ENCODE measurements at regions not wholly inside any gene's neighbourhood (a gene's known extent, or its start where the extent isn't known, plus 50 kb on each side); places are given as distances from the start of the nearest gene placed in this dataset.
A peak's percentile ranks its signal among the peaks of the same experiment; 100 is the strongest.

DNA sequence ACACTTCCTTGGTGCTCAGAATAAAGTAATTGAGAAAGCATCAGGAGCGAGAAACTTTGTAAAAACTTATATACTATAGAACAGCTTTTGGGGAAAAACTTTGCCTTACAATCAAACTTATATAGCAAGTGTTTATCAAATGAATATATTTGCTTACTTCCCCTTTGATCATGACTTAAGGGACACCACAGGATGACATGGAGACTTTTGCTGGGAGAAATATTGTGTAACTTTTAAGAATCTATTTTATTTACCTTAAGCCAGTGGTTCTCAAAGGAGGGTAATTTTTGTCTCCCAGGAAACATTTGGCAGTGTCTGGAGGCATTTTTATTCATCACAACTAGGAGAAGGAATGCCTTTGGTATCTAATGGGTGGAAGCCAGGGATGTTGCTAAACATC, 173.8 kb upstream of the HABP2 start:
- H3K27me3 Mint-ChIP-seq (ENCODE audit: low read depth), result no peaks in the 10 kb centered on the region
- H3K27ac Mint-ChIP-seq (ENCODE audit: unreplicated experiment), result peak overlapping the region; percentile 58
- no peak for DNase-seq (ENCODE audit: low spot score)
- H3K36me3 Mint-ChIP-seq (ENCODE audit: low read depth), result no peaks in the 10 kb centered on the region
- H3K9me3 Mint-ChIP-seq (ENCODE audit: low read depth), result no peaks in the 10 kb centered on the region
- peaks cover 55% of the 10 kb centered on the region for H3K4me1 Mint-ChIP-seq (ENCODE audit: low read depth)
- TF ChIP-seq, protein P1, sequence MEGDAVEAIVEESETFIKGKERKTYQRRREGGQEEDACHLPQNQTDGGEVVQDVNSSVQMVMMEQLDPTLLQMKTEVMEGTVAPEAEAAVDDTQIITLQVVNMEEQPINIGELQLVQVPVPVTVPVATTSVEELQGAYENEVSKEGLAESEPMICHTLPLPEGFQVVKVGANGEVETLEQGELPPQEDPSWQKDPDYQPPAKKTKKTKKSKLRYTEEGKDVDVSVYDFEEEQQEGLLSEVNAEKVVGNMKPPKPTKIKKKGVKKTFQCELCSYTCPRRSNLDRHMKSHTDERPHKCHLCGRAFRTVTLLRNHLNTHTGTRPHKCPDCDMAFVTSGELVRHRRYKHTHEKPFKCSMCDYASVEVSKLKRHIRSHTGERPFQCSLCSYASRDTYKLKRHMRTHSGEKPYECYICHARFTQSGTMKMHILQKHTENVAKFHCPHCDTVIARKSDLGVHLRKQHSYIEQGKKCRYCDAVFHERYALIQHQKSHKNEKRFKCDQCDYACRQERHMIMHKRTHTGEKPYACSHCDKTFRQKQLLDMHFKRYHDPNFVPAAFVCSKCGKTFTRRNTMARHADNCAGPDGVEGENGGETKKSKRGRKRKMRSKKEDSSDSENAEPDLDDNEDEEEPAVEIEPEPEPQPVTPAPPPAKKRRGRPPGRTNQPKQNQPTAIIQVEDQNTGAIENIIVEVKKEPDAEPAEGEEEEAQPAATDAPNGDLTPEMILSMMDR (IDR thresholded peaks at IDR 0.05), result no peak
- H3K4me3 Mint-ChIP-seq (ENCODE audit: unreplicated experiment), result no peak overlapping the region

DNA sequence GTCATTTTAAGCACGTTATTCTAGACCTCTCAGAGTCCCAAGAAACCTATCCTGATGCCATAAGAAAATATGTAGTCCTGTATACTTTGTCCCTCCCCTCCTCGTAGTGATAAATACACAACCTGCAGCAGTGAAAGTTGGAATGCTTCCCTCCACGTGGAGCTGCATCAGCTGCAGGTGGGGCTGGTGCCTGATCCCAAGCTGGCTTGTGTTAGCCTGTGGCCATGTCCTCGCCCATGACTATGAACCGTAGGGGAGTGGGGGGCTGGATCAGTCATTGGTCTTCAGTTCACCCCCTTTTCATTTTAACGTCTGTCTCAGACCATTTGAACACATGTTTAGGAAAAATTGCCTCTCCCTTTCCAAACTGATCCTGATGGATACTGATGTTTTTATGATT, 171.4 kb upstream of the HABP2 start:
- peaks cover 79% of the 10 kb centered on the region for H3K4me1 Mint-ChIP-seq (ENCODE audit: low read depth)
- H3K27ac Mint-ChIP-seq (ENCODE audit: unreplicated experiment), result peak overlapping the region; percentile 91
- no peak for DNase-seq (ENCODE audit: low spot score)
- no peaks in the 10 kb centered on the region for H3K36me3 Mint-ChIP-seq (ENCODE audit: low read depth)
- no peaks in the 10 kb centered on the region for H3K9me3 Mint-ChIP-seq (ENCODE audit: low read depth)
- H3K27me3 Mint-ChIP-seq (ENCODE audit: low read depth), result no peaks in the 10 kb centered on the region
- TF ChIP-seq, protein P1 (IDR thresholded peaks at IDR 0.05), result no peak
- peak overlapping the region; percentile 65 for H3K4me3 Mint-ChIP-seq (ENCODE audit: unreplicated experiment)

DNA sequence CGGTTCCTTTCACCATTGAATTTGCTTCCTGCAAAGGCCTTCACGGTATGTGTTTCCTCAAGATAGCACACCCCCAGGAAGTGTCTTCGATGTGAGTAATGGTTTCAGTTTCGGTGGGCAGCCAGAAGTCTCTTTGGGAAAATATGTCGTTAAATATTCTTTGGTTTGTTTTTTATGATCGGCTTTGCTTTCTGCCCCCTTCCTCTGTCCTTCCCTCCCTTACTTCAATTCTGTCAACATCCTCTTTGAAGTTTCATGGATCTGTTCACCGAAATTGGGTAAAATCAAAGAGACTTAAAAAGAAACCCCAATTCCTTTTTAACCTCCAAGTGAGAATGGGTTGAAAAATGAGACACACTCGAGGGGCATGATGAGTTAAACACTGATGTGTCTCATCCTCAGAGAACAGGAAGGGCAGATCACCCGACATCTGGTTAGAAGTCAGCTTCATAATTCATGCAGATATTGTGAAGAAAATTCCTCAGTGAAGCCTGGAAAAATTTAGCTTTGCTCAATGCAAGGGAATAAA, 170.8 kb upstream of the HABP2 start:
- no peaks in the 10 kb centered on the region for H3K36me3 Mint-ChIP-seq (ENCODE audit: low read depth)
- H3K9me3 Mint-ChIP-seq (ENCODE audit: low read depth), result no peaks in the 10 kb centered on the region
- H3K27me3 Mint-ChIP-seq (ENCODE audit: low read depth), result no peaks in the 10 kb centered on the region
- peak overlapping the region; percentile 65 for H3K4me3 Mint-ChIP-seq (ENCODE audit: unreplicated experiment)
- no peak for DNase-seq (ENCODE audit: low spot score)
- H3K4me1 Mint-ChIP-seq (ENCODE audit: low read depth), result peaks cover 82% of the 10 kb centered on the region
- peak overlapping the region; percentile 91 for H3K27ac Mint-ChIP-seq (ENCODE audit: unreplicated experiment)
- TF ChIP-seq, protein P1 (IDR thresholded peaks at IDR 0.05), result no peak

DNA sequence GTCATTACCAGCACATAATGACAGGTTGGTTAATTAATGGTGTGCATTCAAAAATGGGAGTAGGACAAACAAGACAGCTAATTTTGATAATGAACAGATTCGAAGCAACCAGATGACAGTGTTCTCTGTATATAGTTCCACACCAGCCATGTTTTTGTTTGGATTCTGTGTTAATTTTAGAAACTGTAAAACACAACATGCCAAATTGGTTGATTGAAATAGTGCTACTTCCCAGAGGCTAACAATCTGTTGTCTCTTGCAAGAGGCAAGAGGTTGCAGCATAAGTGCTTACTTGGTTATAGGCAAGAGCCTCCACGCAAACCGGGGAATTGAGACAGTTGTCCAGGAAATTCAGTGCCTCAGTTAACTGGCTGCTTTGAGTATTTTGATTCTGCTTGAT, 170.2 kb upstream of the HABP2 start:
- Mint-ChIP-seq H3K27ac (ENCODE audit: unreplicated experiment) (peak overlapping the region; percentile 91), H3K36me3 (ENCODE audit: low read depth) (no peaks in the 10 kb centered on the region), H3K4me1 (ENCODE audit: low read depth) (peaks cover 79% of the 10 kb centered on the region), H3K4me3 (ENCODE audit: unreplicated experiment) (peak overlapping the region; percentile 65), H3K9me3 (ENCODE audit: low read depth) (no peaks in the 10 kb centered on the region), H3K27me3 (ENCODE audit: low read depth) (no peaks in the 10 kb centered on the region)
- TF ChIP-seq, protein P1 (IDR thresholded peaks at IDR 0.05), result no peak
- no peak for DNase-seq (ENCODE audit: low spot score)

DNA sequence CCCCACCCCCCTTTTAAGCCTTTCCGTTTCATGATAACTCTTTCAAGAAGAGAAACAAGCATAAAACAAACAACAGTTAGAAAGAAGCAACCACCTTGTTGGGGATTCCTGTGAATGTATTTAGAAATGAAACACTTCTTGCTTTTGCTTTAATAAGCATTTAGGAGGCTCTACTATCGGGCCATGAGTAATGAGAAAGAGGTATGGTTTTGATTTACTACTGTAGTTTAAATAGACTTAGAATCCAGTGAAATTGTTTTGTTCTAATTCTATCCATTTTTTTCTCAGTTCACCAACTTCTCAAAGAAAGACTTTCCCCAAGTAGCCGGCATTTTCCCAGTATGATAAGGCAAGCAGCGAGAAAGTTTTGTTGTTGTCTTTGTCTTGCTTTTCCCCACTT, 168.7 kb upstream of the HABP2 start:
- TF ChIP-seq, protein P1 (IDR thresholded peaks at IDR 0.05), result no peak

More for the DNA sequence above, 168.7 kb upstream of the HABP2 start:
- H3K27ac Mint-ChIP-seq (ENCODE audit: unreplicated experiment), result no peak overlapping the region
- peaks cover 65% of the 10 kb centered on the region for H3K4me1 Mint-ChIP-seq (ENCODE audit: low read depth)
- no peaks in the 10 kb centered on the region for H3K27me3 Mint-ChIP-seq (ENCODE audit: low read depth)
- no peaks in the 10 kb centered on the region for H3K36me3 Mint-ChIP-seq (ENCODE audit: low read depth)
- H3K9me3 Mint-ChIP-seq (ENCODE audit: low read depth), result no peaks in the 10 kb centered on the region
- H3K4me3 Mint-ChIP-seq (ENCODE audit: unreplicated experiment), result no peak overlapping the region
- DNase-seq (ENCODE audit: low spot score), result no peak
